Testis (tissue), 2 donors: ENCODE measurements at regions not wholly inside any gene's neighbourhood (a gene's known extent, or its start where the extent isn't known, plus 50 kb on each side); places are given as distances from the start of the nearest gene placed in this dataset.

Experiments
- DNase-seq: peaks from one replicate; pipeline ENCODE4 v3.0.0-alpha.2; 2019
- H3K27ac ChIP-seq, 2 donors: fragments of 200-600 bp; sonication (generic); one replicate each; pipeline ENCODE4 v1.5.1; 2019
- H3K27me3 ChIP-seq: fragments of 200-600 bp; sonication (generic); one replicate; pipeline ENCODE4 v1.5.1; 2019
- H3K36me3 ChIP-seq: fragments of 200-600 bp; sonication (generic); one replicate; pipeline ENCODE4 v1.5.1; 2017; ENCODE audit warnings: low read depth; ENCODE audit errors: missing control alignments
- H3K4me1 ChIP-seq: fragments of 200-600 bp; sonication (generic); one replicate; pipeline ENCODE4 v1.5.1; 2019
- H3K4me3 ChIP-seq, 2 donors: fragments of 200-600 bp; sonication (generic); one replicate each; pipeline ENCODE4 v1.5.1; 2017 to 2019
- H3K9me3 ChIP-seq: fragments of 200-600 bp; sonication (generic); one replicate; pipeline ENCODE4 v1.5.1; 2017
- POLR2A ChIP-seq: fragments of 450-650 bp; IDR thresholded peaks from one replicate; pipeline ENCODE4 v1.6.1; 2017; ENCODE audit warnings: antibody characterized with exemption, mild to moderate bottlenecking, moderate library complexity
- WGBS, 2 donors: methylation state at CpG; one replicate each; pipeline ENCODE4 v1.1.5; 2018; 5-methylcytosine and 5-hydroxymethylcytosine counted together
- intact Hi-C: fragments of 100-400 bp; cut with DNase I; formaldehyde crosslinking; loops from one replicate; pipeline ENCODE4 v1.15.1; 2023; ENCODE audit warnings: low total_unique reads
- TF ChIP-seq, protein P1 (sequence below), 3 experiments: fragments of 450-650 bp in 2 of 3; fragments of 200-600 bp in 1 of 3; sonication (generic) in 1 of 3; IDR thresholded peaks; one replicate each; pipeline ENCODE4 v1.5.1; 2016 to 2019; ENCODE audit warnings: antibody characterized with exemption in 3 of 3, mild to moderate bottlenecking in 2 of 3, moderate library complexity in 1 of 3

DNA sequence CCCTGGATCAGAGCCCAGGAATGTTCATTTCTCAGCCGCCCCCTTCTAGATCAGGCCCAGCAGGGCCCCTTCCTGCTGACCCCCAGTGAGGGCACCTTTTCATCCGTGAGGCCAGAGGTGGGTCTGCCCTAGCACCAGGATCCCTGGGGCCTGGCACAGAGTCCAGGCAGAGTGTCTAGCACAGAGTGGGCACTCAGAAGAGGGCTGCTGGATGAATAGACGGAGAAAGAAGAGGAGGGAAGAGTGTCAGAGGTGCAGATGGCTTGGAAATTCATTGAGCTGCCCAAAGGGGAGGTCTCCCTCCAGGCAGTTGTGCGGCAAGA, 106.5 kb downstream of the CPZ start:
- intact Hi-C loops, result no loop called here
- Histone ChIP-seq H3K4me1 (no peaks in the 10 kb centered on the region), H3K4me3 (no peak overlapping the region), H3K27ac (no peak overlapping the region), H3K9me3 (no peaks in the 10 kb centered on the region), H3K36me3 (no peaks in the 10 kb centered on the region), H3K27me3 (no peaks in the 10 kb centered on the region)
- no peak for DNase-seq
- WGBS, 2 donors, result 74 to 81% methylated on average over 4 of the region's 4 CpGs
- no peak for TF ChIP-seq POLR2A
- TF ChIP-seq, protein P1, sequence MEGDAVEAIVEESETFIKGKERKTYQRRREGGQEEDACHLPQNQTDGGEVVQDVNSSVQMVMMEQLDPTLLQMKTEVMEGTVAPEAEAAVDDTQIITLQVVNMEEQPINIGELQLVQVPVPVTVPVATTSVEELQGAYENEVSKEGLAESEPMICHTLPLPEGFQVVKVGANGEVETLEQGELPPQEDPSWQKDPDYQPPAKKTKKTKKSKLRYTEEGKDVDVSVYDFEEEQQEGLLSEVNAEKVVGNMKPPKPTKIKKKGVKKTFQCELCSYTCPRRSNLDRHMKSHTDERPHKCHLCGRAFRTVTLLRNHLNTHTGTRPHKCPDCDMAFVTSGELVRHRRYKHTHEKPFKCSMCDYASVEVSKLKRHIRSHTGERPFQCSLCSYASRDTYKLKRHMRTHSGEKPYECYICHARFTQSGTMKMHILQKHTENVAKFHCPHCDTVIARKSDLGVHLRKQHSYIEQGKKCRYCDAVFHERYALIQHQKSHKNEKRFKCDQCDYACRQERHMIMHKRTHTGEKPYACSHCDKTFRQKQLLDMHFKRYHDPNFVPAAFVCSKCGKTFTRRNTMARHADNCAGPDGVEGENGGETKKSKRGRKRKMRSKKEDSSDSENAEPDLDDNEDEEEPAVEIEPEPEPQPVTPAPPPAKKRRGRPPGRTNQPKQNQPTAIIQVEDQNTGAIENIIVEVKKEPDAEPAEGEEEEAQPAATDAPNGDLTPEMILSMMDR (IDR thresholded peaks at IDR 0.05), result no peak

DNA sequence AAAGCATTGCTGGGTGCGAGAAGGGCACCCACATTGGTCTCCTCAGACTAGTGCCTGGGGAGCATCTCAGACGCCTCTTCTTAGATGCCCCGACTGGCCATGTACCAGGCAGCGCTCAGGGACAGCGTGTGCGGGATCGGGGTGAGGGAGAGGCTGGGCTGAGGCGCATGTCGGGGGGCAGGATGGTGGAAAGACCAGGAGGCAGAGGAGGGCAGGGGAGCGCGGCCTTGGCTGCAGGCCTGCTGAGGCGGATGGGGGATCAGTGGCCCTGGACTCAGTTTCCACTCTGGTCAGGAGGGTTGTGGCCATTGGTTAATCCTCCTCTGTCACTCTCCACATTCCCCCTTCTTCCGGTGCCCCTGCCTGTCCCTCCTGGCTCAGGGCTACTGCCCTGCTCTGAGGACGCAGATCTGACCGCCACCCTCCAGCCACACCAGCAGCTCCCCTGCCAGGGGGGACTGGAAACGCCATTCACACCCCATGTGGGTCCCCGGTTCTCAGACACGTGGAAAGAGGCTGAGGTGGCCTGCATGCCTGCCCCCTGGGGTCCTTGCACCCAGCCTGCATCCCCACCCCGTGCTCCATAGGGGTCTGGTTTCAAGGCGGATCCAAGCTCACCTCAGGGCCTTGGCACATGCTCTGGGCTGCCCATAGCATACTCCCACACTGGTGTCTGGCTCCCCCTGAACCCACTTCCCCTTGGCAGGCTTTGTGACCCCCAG, 105.9 kb downstream of the CPZ start:
- intact Hi-C loops, result no loop called here
- Histone ChIP-seq H3K27me3 (no peaks in the 10 kb centered on the region), H3K9me3 (no peaks in the 10 kb centered on the region), H3K36me3 (no peaks in the 10 kb centered on the region), H3K4me1 (no peaks in the 10 kb centered on the region), H3K27ac (no peak overlapping the region), H3K4me3 (no peak overlapping the region)
- no peak for TF ChIP-seq POLR2A
- TF ChIP-seq, protein P1 (IDR thresholded peaks at IDR 0.05), result no peak
- no peak for DNase-seq
- 94% methylated on average over 18 to 20 of the region's 20 CpGs for WGBS, 2 donors

DNA sequence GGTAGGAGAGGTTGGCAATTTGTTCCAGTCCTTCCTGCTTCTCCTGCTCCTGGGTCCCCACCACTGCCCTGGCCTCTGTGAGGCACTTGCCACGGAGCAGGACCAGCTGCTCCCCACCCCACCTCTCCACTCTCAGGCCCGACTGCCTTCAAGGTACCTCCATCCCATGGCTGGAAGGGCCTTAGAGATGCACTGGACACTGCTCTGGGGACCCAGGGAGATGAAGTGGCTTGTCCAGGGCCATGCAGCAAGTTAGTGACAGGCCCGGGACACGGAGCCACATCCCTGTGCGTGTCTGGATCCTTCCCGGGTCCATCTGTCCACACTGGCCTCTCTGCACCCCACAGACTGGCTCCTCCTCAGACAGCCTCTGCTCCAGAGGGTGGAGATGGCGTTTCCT, 105.3 kb downstream of the CPZ start:
- H3K36me3 ChIP-seq, result no peaks in the 10 kb centered on the region
- intact Hi-C loops, result no loop called here
- H3K4me1 ChIP-seq, result no peaks in the 10 kb centered on the region
- WGBS, 2 donors, result 91% methylated on average over 5 to 7 of the region's 7 CpGs
- H3K27me3 ChIP-seq, result no peaks in the 10 kb centered on the region
- TF ChIP-seq POLR2A, result no peak
- TF ChIP-seq, protein P1 (IDR thresholded peaks at IDR 0.05), result no peak
- H3K4me3 ChIP-seq, result no peak overlapping the region
- H3K9me3 ChIP-seq, result no peaks in the 10 kb centered on the region
- no peak for DNase-seq
- H3K27ac ChIP-seq, result no peak overlapping the region

DNA sequence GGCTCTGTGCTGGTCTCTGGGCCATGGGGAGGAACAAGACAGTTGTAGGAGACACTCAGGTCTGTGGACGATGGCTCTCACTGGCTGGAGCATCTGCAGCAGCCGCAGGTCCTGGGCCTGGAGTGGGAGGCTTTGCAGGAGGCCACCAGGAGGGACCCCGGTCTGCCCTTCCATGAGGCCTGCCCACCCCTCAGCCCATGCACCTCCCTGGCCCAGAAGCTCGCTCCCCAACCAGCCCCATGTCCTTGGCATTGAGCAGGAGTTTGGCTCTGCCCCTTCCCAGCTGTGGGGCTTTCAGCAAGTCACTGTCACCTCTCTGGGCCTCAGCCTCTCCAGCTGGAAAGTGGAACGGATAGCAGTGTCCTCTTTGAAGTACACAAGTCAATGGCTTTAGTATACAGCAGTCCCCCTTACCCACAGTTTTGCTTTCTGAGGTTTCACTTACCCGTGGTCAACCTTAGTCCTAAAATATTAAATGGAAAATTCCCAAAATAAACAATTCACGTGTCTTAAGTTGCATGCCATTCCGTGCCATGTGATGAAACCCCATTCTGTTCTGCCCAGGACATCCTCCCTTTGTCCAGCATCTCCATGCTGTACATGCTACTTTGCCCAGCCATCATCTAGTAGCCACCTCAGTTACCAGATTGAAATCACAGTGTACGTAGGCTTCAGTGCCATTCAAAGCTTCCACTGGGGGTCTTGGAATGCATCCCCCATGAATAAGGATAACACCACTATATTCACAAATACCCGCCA, 104.0 kb downstream of the CPZ start:
- intact Hi-C loops, result no loop called here
- DNase-seq, result no peak
- no peaks in the 10 kb centered on the region for H3K4me1 ChIP-seq
- 83 to 85% methylated on average over 8 to 10 of the region's 10 CpGs for WGBS, 2 donors
- TF ChIP-seq, protein P1 (IDR thresholded peaks at IDR 0.05), result no peak
- TF ChIP-seq POLR2A, result no peak
- no peak overlapping the region for H3K27ac ChIP-seq
- no peaks in the 10 kb centered on the region for H3K27me3 ChIP-seq
- no peak overlapping the region for H3K4me3 ChIP-seq
- no peaks in the 10 kb centered on the region for H3K9me3 ChIP-seq
- H3K36me3 ChIP-seq, result no peaks in the 10 kb centered on the region
